ENCODE measurements at regions not wholly inside any gene's neighbourhood (a gene's known extent, or its start where the extent isn't known, plus 50 kb on each side); places are given as distances from the start of the nearest gene placed in this dataset.

DNA sequence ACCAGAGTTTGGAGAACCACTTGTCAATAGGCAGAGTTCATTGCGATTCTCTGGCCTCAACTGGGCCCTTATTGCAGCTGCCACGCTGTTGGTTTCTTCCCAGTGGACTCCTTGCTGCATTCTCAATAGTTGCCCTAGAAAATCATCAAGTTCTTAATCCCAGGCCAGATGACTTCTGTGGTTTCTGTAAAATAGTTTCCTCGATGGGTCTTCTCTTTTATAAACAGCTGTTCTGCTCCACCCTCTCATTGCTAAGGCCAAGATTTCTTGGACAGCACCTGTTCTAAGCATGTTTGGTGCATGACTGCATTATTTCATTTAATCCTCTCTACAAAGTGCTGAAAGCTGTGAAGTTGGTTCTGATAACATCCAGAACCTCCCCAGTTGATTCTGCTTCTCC, 131.0 kb downstream of the BCL2L11 start:
- peaks cover 29 to 46% of the 10 kb centered on the region in 2 experiments for H3K79me1 ChIP-seq (ENCODE audit: low read depth in 1 of 2, low read length in 2 of 2)
- no peak overlapping the region for H3K4me3 ChIP-seq (ENCODE audit: insufficient read depth, low read depth, low read length)
- no peak overlapping the region for H3K18ac ChIP-seq (ENCODE audit: low read depth, low read length)
- dilution Hi-C loops (cut with HindIII; ENCODE audit: low sequenced_read_pairs, unreplicated experiment) (no loop called here), in situ Hi-C loops (cut with MboI; ENCODE audit: low sequenced_read_pairs) (no loop called here), intact Hi-C loops (cut with micrococcal nuclease) (no loop called here)
- POLR2A ChIA-PET (ENCODE audit: unreplicated experiment), result no interaction called here
- H3K56ac ChIP-seq (ENCODE audit: extremely low read depth, insufficient read depth, low read length), result no peak overlapping the region
- no peak overlapping the region for H3K4me2 ChIP-seq (ENCODE audit: low read depth, low read length)
- DNase-seq (no peak), ATAC-seq (ENCODE audit: low read depth) (no peak)
- no peak overlapping the region for H4K5ac ChIP-seq (ENCODE audit: low read depth, low read length)
- H3K23ac ChIP-seq (ENCODE audit: low read depth, low read length), result no peak overlapping the region
- no CpG with 5 or more reads among the region's 3 CpGs for WGBS, 2 experiments (ENCODE audit: extremely low coverage in 2 of 2, insufficient read length in 1 of 2)
- H3K27me3 ChIP-seq (ENCODE audit: control insufficient read depth, insufficient read depth, low read length), result no peaks in the 10 kb centered on the region
- H2AFZ ChIP-seq (replicated peaks; ENCODE audit: low read length, poor library complexity), result no peak overlapping the region
- no peak overlapping the region for H2BK120ac ChIP-seq (ENCODE audit: low read depth, low read length)
- H3K14ac ChIP-seq (replicated peaks; ENCODE audit: low read depth, low read length), result no peak overlapping the region
- H3K9me1 ChIP-seq (ENCODE audit: insufficient read depth, low read length), result peaks cover 15% of the 10 kb centered on the region
- no peak overlapping the region for H2AK9ac ChIP-seq (replicated peaks; ENCODE audit: low read depth, low read length, poor library complexity)
- no peak overlapping the region for H2BK20ac ChIP-seq (ENCODE audit: low read depth, low read length)
- no peak overlapping the region for H3K4ac ChIP-seq (ENCODE audit: low read depth, low read length)
- peaks cover 16% of the 10 kb centered on the region for H3K36me3 ChIP-seq (ENCODE audit: control insufficient read depth, insufficient read depth, low read length)
- no TSS peak for BruUV-seq (replicated peaks)
- no peak overlapping the region for H2AK5ac ChIP-seq (ENCODE audit: low read depth, low read length)
- no peak overlapping the region for H3K9ac ChIP-seq (ENCODE audit: low read depth, low read length)
- no peak overlapping the region for H2BK5ac ChIP-seq (ENCODE audit: low read depth, low read length, poor library complexity, severe bottlenecking)
- no peak overlapping the region for H4K91ac ChIP-seq (ENCODE audit: insufficient read depth, low read depth, low read length)
- H3K27ac ChIP-seq (ENCODE audit: insufficient read depth, low read length), result no peak overlapping the region
- H2BK15ac ChIP-seq (ENCODE audit: low read depth, low read length), result no peak overlapping the region
- no peak for TF ChIP-seq RFX5 (IDR thresholded peaks at IDR 0.05; ENCODE audit: low read depth, low read length)
- no peak for TF ChIP-seq POLR2A (IDR thresholded peaks at IDR 0.05; ENCODE audit: low read depth, low read length)
- TF ChIP-seq MAZ (IDR thresholded peaks at IDR 0.05; ENCODE audit: borderline replicate concordance, low read depth, low read length), result no peak
- no peak for TF ChIP-seq CEBPB (IDR thresholded peaks at IDR 0.05; ENCODE audit: low read depth, low read length)
- TF ChIP-seq, protein P1, sequence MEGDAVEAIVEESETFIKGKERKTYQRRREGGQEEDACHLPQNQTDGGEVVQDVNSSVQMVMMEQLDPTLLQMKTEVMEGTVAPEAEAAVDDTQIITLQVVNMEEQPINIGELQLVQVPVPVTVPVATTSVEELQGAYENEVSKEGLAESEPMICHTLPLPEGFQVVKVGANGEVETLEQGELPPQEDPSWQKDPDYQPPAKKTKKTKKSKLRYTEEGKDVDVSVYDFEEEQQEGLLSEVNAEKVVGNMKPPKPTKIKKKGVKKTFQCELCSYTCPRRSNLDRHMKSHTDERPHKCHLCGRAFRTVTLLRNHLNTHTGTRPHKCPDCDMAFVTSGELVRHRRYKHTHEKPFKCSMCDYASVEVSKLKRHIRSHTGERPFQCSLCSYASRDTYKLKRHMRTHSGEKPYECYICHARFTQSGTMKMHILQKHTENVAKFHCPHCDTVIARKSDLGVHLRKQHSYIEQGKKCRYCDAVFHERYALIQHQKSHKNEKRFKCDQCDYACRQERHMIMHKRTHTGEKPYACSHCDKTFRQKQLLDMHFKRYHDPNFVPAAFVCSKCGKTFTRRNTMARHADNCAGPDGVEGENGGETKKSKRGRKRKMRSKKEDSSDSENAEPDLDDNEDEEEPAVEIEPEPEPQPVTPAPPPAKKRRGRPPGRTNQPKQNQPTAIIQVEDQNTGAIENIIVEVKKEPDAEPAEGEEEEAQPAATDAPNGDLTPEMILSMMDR (conservative IDR thresholded peaks at IDR 0.05; ENCODE audit: low read depth, low read length), result no peak
- TF ChIP-seq, protein P2, sequence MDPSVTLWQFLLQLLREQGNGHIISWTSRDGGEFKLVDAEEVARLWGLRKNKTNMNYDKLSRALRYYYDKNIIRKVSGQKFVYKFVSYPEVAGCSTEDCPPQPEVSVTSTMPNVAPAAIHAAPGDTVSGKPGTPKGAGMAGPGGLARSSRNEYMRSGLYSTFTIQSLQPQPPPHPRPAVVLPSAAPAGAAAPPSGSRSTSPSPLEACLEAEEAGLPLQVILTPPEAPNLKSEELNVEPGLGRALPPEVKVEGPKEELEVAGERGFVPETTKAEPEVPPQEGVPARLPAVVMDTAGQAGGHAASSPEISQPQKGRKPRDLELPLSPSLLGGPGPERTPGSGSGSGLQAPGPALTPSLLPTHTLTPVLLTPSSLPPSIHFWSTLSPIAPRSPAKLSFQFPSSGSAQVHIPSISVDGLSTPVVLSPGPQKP (IDR thresholded peaks at IDR 0.05; ENCODE audit: borderline replicate concordance, low read depth, low read length), result no peak
- no peak for TF ChIP-seq SMC3 (IDR thresholded peaks at IDR 0.05; ENCODE audit: low read depth, low read length)
- TF ChIP-seq, protein P3, sequence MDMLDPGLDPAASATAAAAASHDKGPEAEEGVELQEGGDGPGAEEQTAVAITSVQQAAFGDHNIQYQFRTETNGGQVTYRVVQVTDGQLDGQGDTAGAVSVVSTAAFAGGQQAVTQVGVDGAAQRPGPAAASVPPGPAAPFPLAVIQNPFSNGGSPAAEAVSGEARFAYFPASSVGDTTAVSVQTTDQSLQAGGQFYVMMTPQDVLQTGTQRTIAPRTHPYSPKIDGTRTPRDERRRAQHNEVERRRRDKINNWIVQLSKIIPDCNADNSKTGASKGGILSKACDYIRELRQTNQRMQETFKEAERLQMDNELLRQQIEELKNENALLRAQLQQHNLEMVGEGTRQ (IDR thresholded peaks at IDR 0.05; ENCODE audit: low read depth, low read length), result no peak
- no peak for TF ChIP-seq FOS (IDR thresholded peaks at IDR 0.05; ENCODE audit: low read depth, low read length)
- TF ChIP-seq CHD1 (IDR thresholded peaks at IDR 0.05; ENCODE audit: low read depth, low read length), result no peak
- no peak for TF ChIP-seq NFE2L2 (IDR thresholded peaks at IDR 0.05; ENCODE audit: low read depth, low read length)
- no peak for TF ChIP-seq MAFK (IDR thresholded peaks at IDR 0.05; ENCODE audit: low read depth, low read length)
- no peak for TF ChIP-seq RCOR1 (IDR thresholded peaks at IDR 0.05; ENCODE audit: insufficient replicate concordance, low read length)
- TF ChIP-seq BHLHE40 (IDR thresholded peaks at IDR 0.05; ENCODE audit: low read depth, low read length), result no peak
- no peak for TF ChIP-seq MXI1 (IDR thresholded peaks at IDR 0.05; ENCODE audit: borderline replicate concordance, low read depth, low read length)
- TF ChIP-seq RAD21 (IDR thresholded peaks at IDR 0.05; ENCODE audit: low read length), result no peak
- no peak overlapping the region for H4K8ac ChIP-seq (ENCODE audit: low read depth in 2 of 2, low read length in 2 of 2)
- CTCF ChIA-PET, result no interaction called here
- no peaks in the 10 kb centered on the region for H3K9me3 ChIP-seq (ENCODE audit: control insufficient read depth, insufficient read depth, low read length)
- no peaks in the 10 kb centered on the region; the same call in 1 of the 2 replicates for H3K4me1 ChIP-seq (ENCODE audit: control insufficient read depth, insufficient read depth, low read length)
- H4K20me1 ChIP-seq (ENCODE audit: insufficient read depth, low read length), result peaks cover 36% of the 10 kb centered on the region
